ENCODE measurements at regions not wholly inside any gene's neighbourhood (a gene's known extent, or its start where the extent isn't known, plus 50 kb on each side); places are given as distances from the start of the nearest gene placed in this dataset.
A peak's percentile ranks its signal among the peaks of the same experiment; 100 is the strongest.
"Not testable (repeated sequence)": the region's sequence is repeated elsewhere in the genome, so short reads cannot be mapped to it uniquely, and the experiment has no call there.

- DNase-seq, result not testable (repeated sequence)
Observed at GRCh38 chr1:172839639-172840038, 180.7 kb downstream of the FASLG start.

DNA sequence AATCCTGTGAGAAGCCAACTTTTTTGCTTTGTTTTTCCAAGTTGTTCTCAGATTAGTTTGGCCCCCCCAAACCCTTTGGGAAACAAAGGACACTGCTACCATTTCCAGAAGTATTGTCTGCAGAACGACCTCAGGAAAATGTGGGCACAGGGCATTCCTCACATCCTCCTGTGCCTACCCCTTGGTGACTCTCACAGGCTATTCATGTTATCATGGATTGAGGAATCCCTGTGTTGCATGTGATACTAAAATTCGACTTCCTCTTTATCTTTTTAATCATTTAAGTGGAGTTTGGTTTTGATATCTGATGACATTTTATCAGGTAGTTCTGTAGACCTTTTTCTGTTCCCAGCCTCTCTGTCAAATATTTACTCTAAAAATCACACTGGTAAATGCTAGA lies 184.5 kb downstream of the FASLG start:
- DNase-seq, result no peak

DNA sequence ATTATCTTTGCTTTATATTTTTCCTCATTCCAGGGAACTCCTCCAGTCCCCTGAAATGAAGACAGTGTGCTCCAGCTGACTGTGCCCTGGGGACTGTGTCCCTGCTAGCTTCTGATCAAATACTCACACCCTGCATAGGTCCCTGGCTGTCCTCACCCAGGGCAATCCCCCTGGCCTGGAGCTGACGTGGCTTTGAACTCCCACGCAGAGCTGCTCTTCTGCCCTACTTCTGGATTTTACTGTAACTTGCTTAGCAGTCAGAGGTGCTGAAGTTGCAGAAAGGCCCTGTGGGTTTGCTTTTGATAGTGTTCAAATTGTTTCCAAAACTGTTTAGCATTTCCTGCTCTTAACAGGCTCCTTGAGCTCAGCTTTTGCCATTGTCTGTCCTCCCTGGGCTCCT lies 186.5 kb downstream of the FASLG start:
- peak; percentile 68 for DNase-seq

DNA sequence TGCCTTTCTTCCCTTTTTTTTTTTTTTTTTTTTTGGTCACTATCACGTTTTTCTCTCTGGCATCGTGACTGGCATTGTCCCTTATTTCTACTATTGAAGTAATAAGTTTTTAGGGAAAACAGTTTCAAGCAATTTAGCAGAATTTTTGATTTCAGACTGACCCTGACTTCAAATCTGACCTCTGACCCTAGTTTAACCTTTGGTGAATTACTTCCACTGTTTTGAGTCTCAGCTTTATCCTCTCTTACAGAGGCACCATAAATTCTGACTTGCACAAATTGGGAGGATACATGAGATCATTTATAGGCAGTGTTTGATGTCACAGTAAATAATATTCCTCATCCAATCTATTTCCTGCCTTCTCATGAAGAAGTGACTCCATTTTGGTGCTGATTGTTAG lies 187.0 kb downstream of the FASLG start:
- no peak for DNase-seq

- not testable (repeated sequence) for DNase-seq
Observed at GRCh38 chr1:172847814-172848213, 188.9 kb downstream of the FASLG start.

DNA sequence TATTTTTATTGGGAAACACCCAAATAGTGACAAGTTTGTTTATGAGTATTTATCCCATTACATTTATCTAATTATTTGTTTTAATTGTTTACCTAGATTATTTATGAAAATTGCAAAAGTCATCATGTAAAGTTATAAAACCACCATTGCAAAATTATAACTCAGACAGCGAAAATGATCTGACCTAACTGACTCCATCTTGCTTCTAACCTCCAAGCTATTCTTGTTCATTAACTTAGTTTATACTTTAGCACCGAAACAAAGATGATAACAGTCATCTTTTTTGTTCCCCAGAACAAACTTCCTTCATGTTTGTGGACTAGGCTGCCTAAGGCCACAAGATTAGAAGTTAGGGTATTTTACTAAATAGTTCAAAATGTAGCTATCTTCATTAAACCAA lies 190.8 kb downstream of the FASLG start:
- no peak for DNase-seq

- DNase-seq, result no peak
Observed at GRCh38 chr1:172851077-172851476, 192.2 kb downstream of the FASLG start.

DNA sequence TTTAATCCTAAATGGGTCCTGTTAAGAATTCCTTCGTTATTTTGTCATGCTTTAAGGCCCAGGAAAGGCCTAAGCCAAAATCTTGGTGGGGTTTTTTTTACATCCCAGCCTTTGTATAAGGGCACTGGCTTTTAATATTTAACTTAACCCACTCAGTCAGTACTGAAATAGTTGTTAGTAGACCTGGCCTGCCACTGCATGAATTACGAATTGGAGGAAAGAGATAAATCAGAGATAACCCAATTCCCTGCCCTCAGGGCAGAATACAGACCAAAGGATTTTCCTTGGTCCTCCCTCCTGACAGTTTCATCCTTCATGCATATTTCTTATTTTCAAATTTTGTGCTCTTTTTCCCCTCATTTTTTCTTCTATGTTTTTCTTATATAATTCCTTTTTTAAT lies 193.0 kb downstream of the FASLG start:
- DNase-seq, result no peak

DNA sequence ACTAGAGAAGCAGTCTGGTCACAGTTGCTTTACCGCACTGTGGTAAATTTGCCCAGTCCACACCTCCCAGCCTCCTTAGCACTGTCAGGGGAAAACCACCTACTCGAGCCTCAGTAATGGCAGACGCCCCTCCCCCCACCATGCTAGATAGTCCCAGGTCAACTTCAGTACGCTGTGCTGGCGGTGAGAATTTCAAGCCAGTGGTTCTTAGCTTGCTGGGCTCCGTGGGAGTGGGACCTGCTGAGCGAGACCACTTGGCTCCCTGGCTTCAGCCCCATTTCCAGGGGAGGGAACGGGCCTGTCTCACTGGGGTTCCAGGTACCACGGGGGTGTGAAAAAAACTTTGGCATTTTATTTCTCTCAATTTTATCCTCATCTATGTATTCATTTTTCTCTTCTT lies 194.8 kb downstream of the TNFSF18 start:
- DNase-seq, result not testable (repeated sequence)

DNA sequence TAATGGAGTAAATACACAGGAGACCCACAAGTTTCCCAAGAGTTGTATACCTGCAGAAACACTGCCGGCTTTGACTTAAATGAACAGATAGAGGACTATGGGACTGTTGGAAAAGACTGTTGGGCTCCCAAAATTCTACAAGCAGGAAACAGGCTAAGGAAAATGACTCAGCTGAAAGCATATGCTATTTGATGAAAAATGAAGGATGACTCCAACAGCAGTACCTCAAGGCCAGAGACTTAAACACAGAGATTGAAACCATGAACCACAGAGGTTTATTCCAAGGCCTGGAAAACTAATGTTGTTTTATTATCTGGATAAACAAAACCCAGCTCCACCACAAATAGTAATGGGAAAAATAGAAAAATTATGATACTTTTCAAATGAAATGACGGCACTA lies 187.7 kb downstream of the TNFSF18 start:
- DNase-seq, result no peak

GRCh38 chr1:172867216-172867818 lies 183.4 kb downstream of the TNFSF18 start:
- peak; percentile 21 for DNase-seq

DNA sequence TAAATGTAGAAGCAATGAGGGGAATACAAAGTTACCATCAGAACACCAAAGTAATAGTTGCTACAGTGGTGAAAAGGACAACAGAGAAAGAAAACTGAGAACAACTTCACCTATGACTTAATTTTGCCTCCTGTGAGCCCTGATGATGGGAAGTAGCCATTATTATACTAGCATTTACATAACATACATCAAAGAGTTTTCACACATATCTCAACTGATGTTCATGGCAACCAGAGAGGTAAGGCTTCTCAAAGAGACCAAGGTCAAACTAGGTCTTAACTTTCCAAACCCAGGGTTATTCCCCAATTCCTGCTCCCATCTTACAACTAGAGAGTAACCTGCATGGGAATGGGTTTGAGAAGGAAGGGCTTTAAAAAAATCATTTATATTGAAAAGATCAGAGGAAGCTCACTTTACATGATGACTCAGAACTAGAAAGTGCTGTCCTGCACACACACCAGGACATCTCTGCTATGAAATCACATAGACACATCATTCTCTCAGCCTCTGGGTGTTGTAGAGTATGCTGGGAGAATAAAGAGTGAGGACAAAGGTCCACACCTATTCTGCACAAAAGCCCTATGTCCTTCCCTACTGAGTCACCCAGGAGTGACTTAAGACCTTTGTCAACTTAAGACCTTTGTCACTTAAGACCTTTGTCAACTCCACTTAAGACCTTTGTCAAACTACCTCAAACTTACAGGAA lies 179.7 kb downstream of the TNFSF18 start:
- peak; percentile 60 for DNase-seq

- DNase-seq, result peak; percentile 49
Observed at GRCh38 chr1:172874950-172875349, 175.8 kb downstream of the TNFSF18 start.

GRCh38 chr1:172875892-172876291 lies 174.8 kb downstream of the TNFSF18 start:
- DNase-seq, result peak; percentile 31

GRCh38 chr1:172882385-172882784 lies 168.4 kb downstream of the TNFSF18 start:
- no peak for DNase-seq

DNA sequence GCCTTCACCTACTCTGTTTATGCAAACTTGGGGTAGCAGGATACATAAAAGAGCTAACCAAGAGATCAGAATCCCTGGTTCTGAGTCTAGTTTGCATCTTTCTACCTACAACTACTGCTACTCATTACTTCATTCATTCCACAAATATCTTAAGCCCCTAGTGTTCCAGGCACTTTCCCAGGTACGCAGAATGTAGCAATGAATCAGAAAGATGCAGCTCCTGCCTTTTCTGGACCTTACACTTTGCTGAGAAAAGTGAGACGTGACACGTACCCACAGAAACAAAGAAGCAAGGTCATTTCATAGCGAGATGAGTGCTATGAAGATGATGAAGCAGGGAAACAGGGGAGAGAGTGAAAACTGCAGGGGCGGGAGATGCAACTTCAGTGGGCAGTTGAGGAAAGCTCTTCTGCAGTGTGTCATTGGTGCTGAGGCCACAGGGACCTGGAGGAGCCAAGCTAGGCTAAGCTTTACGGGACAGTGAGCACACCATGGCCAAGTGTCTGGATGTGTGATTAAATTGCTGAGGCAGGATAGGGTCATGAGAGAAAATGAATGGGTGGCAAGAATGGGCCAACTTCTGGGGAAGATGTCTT lies 167.9 kb downstream of the TNFSF18 start:
- peak; percentile 9 for DNase-seq

DNA sequence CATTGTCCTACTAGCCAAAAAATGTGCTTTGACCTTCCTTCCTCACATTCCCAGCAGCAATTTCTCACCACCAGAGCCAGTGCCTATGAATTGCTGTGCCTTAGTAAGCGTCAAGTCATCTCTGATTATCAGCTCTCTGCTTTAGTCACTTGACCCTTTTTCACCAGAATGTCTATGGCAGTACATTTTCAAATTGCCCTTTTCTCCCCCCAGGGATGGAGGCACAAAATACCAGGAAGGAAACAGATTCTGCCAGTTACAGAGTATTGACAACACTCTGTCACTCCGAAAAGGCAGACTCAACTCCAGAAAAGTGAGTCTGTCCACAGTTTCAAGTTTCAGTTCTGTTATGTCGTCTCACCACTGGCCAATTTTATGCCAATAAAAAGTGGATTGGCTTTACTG lies 167.4 kb downstream of the TNFSF18 start:
- peak; percentile 84 for DNase-seq

GRCh38 chr1:172883844-172884243 lies 166.9 kb downstream of the TNFSF18 start:
- peak; percentile 65 for DNase-seq

DNA sequence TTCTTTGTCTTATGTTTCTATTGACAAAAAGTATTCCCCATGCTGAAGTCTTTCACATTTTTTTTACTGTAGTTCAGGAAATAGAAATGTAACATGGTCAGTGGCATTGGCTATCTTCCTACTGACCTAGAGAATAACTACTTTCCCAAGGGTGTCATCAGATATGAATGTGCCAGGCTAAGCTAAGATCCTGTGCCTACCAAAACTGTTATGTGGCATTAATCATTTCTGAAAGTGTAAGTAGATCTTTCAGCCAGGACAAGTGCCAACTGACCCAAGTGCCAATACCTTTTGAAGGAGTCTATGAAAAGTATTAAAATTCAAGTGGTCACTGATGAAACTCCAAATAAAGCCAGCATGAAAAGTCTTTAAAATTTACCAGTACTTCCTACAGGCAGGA lies 165.3 kb downstream of the TNFSF18 start:
- DNase-seq, result no peak

DNA sequence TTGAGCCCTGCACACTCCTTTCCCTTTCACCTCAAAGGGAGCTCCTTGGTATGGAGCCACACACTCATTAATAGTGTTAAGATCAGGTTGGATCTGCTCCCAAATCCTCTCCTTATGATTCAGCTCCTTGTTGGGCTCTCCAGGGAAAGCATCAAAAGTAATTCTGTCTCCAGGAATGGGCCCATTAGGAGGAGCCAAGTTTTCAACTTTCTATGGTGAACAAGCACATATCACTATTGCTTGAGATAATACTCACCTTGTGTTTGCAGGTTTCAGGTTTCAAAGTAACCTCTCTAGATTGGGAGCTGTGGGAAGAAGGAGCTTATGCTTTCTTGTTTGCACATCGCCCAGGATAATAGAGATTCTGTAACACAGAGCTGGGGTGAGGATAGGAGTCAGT lies 164.8 kb downstream of the TNFSF18 start:
- DNase-seq, result no peak

GRCh38 chr1:172887162-172887561 lies 163.6 kb downstream of the TNFSF18 start:
- no peak for DNase-seq

DNA sequence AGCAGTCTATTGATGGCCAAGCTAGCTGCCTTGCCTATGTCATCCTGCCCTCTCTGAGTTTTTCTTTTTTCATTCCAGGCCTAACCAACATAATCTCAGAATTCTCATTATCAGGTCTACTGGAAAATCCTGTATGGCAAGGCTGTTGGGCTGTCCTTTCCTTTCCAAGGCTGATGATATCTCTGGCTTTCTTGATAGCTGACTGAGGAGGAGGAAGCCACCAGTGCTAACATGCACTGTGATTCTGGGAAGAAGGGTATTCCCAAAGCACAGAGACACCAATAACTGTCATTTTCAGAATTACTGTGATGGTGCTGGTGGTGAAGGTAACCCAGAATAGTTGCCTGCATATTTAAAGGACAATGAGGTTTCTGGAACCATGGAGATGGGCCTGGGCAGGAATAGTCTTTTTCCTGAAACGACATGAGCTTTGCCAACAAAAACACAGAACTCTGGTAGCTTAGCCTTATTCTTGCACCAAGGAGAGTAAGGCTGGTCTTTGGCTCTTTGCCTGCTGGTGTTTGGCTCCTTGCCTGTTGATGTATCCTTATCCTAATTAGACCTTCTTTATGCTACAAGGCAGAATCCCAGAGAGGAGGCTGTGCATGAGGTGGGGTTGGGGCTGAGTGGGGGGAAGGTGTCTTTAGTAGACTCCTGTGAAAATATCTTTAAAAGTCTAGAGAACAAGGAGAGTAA lies 157.4 kb downstream of the TNFSF18 start:
- peak; percentile 42 for DNase-seq

DNA sequence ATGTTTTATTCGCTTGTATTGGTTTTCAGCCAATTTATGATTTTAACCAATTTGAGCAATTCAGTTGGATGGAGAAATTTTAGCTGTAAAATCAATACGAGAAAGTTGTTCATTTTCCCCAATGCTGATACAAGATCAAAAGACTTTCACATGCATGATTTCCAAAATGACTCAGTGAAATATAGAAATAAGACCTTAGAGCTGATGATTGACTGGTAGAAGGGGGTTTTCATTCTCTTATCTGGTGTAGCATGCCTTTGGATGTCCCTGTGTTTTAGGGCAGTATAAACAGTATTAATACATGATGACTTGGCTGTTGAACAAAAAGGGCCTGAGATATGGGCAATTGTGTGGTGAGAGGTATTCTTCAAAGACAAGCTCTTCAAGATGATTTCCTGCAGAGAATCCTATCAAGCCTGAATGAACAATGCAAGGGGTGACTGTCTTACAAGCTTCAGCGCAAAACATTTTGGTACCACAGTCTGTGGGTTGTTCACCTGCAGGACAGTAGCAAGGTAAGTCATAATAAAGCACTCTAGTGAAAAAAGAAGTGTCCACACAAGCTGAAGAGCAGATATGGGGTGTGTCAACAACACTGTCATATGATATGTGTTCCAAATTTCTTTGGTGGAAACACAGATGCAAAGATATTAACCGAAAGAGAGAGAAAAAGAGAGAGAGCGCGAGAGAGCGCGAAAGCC lies 156.2 kb downstream of the TNFSF18 start:
- DNase-seq, result peak; percentile 65
